ENCODE measurements at regions not wholly inside any gene's neighbourhood (a gene's known extent, or its start where the extent isn't known, plus 50 kb on each side); places are given as distances from the start of the nearest gene placed in this dataset.
"Not testable (repeated sequence)": the region's sequence is repeated elsewhere in the genome, so short reads cannot be mapped to it uniquely, and the experiment has no call there.

DNA sequence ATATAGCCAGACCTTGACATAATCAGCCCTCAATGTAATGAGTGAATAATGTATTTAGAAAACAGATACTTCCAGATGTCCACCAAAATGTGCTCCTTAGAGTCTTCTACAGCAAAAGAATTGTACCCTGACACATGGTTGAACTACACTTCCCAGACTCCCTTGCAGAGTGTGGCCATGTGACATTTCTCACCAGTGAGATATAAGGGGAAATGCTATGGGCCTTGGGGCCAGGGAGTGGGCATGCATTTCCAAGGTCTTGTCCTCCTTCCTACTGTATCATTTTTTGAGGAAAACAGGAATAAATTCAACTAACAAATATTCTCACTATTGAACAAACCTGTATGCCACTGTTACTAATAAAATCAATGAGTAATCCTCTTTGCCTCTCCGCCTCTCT lies 211.4 kb upstream of the SMLR1 start:
- no peak for DNase-seq

DNA sequence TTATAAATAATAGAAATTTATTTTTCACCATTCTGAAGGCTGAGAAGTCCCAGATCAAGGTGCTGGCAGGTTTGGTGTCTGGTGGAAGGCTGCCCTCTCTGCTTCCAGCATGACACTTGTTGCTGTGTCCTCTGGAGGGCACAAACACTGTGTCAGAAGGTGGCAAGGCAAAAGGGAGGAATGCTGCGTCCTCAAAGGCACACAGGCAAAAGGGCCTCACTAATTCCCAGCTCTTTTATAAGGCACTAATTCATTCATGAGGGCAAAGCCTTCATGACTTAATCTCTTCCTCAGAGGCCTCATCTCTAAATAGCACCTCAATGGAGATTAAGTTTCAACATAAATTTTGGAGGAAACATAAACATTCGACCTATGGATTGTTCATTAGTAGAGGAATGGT lies 209.5 kb upstream of the SMLR1 start:
- no peak for DNase-seq

DNA sequence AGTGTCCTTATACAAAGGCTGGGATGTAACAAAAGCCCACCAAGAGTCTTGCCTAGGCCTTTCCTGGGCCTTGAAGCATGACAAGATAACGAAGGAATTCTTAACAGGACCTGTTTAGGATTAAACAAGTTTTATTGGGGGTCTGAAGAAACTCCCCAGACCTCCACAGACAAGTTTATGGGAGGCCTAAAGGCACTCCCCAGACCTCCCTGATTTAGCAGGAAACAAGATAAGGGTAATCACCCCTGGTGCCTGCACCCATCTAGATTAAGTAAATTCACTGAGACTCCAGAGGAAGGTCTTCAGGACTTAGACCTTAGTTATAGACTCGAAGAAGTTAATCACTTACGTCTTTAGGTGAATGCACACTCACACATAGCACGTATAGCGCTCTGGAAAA lies 208.4 kb upstream of the SMLR1 start:
- DNase-seq, result not testable (repeated sequence)

DNA sequence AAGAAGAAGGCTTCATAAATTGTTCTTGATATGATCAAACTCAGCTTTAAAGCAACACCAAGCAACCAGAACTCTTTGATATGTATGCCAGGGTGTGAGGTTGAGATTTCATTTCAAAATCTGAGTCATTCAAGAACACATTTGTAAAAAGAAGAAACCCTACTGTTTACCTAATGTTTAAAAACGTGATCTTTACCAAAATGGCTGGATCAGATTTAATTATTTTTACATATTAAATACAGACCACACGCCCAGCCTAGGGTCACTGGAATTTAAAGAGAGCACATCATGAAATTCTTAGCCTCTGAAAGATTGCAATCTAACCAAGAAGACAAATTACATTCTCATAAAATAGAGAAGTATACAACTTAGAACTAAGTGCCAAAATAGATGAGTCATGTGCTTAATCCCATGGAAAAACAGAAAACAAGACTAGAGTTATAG lies 206.8 kb upstream of the SMLR1 start:
- no peak for DNase-seq

DNA sequence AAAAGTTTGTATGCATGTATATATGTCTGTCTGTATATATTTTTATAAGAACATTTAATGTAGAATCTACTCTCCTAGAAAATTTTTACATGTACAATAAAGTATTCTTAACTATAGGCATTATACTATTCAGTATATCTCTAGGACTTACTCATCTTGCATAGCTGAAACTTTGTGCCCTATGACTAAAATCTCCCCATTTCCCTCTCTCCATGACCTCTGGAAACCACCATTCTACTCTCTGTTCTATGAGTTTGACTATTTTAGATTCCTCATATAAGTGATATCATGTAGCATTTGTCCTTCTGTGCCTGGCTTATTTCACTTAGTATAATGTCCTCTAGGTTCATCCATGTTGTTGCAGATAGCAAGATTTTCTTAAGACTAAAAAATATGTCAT lies 205.1 kb upstream of the SMLR1 start:
- DNase-seq, result no peak

DNA sequence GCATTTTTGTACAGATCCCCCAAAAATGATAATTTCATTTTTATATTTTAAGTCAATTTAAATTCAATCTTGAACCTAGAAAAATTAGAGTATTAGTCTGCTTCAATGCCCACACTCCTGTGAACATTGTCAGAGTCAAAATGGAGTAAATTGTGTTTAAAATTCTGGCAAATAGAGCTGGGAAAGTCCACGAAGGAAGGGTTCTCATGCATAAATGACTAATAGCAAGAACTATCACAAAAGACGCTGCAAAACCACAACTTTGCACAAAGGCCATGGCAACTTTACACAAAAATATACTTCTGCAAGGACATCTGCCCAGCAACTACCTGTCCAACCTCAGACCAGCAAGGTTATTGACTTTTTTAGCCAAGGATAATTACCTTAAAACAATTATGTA lies 203.2 kb upstream of the SMLR1 start:
- DNase-seq, result no peak

DNA sequence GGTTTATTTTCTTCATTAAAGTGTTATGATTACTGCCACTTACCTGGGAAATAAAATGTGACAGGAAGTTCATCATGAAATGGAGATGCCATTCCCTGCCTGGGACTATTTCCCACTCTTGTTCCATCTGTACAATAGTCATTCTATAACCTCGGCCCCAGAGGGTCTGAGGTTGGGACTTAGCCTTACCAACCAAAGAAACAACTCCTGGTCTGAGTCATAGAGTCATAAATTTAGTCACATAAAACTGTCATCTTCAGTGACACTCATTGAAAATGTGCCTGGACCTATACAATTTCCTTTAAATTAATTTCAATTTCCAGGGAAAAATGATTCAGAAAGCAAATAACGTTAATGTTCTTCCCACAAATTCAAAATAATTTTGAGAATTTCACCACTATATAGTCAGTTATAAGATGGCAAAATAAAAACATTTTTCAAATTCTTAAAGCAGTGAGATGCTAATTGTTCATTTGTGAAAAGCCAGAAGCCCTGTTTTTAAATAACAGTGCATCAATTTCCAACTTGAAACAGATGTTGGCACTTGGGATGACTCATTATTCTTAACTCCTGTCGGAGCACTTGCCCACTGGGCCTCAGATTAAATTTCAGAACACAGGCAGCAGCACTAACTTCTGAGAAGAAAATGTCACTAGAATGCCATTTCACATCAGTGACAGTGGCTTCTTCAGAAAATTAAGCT lies 201.2 kb upstream of the SMLR1 start:
- DNase-seq, result no peak

DNA sequence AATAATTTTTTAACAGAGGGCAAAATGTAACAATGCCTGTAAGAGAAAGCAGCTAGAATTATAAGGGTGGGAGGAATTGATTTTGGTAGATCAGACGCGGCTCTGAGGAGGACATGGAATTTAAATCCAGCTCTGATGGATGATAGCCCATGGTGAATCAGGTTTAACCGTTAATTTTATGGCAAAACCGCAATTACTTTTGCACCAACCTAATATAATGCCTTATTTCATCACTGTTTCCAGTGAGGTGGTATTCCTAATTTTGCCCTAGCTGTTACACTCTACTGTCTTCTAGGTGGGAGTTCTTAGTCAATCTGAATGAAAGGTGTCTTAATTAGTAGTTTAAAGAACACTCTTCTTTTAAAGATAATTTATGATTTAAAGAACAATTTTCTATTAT lies 198.3 kb upstream of the SMLR1 start:
- no peak for DNase-seq

DNA sequence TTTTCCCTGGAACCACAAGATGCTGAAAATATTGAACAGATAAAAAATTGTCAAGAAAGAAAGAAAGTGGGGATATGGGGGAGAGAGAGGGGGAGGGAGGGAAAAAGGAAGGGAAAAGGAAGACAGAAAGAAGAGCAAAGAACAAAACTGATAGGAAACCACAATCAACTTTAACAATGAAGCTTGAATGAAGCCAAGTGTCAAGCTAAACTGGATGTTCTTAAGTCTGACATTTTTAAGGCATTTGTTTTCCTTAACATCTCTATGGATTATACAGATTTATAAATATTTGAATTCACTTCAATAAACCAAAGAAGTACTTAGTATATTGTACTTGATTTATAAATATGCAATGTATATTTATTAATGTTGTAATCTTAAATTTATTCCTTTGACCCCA lies 197.6 kb upstream of the SMLR1 start:
- no peak for DNase-seq

DNA sequence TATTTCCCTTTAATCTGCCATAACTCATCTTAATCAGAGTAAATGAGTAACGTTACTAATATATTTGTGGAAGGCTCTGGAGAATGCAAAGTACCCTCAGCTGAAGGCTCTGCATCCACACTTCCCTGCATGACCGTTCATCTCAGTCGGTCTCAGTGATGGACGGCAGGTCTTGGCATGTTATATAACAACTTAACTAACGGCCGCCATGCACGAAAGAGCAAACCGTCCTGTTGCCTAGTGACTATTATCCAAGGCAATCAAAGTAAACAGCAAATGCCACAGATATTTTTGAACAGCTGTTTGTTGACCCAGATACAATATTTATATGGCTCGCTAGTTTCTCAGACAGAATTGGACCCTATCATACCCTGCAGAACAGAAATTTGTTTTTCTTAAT lies 194.9 kb upstream of the SMLR1 start:
- DNase-seq, result no peak

DNA sequence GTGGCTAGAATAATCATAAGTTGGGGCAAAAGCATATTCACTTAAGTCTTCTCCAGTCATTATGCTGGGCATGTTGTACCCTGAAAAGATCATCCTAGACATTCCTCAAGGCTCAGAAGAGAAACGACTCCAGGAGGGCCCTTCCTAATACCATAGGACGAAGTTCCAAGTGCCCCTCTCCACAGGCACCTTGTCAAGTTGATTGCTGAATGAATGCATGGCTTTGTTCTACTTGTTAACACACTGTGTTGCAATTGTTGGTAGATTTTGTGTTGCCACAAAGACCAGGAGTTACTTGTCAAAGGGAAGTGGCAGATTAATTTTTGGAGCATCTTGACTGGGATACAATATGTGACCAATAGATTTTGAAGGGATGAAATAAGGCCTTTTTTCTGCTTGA lies 194.3 kb upstream of the SMLR1 start:
- DNase-seq, result no peak

DNA sequence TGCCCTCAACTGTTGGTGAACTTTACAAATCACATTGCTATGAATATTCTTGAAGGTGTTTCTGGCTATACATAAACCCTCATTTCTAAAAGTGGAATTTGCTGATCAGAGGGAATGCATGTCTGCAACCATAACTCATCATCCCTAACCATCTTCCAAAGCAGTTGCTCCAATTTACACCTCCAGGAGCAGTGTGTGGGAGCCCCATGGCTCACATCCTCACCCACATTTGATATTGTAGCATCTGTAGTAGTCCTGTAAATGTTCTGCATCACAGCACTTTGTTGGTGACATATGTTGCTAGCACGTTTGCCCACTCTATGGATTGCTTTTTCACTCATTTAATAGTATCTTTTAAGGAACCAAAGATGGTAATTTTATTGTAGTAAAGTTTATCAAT lies 183.8 kb upstream of the SMLR1 start:
- DNase-seq, result no peak

DNA sequence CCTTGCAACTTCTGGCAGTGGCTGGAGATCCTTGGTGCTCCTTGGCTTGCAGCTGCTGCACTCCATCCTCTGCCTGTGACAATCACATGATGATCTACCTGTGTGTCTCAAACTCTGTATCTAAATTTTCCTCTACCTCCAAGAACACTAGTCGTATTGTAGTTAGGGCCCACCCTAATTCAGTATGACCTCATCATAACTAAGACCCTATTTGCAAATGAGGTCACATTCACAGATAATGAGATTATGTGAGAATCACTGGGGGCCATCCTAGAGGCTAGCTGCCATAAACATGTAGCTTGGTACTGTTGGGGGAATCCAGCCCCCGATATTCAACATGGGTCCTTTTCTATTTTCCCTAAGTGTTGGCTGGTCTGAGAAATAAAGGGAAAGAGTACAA lies 183.0 kb upstream of the SMLR1 start:
- no peak for DNase-seq

DNA sequence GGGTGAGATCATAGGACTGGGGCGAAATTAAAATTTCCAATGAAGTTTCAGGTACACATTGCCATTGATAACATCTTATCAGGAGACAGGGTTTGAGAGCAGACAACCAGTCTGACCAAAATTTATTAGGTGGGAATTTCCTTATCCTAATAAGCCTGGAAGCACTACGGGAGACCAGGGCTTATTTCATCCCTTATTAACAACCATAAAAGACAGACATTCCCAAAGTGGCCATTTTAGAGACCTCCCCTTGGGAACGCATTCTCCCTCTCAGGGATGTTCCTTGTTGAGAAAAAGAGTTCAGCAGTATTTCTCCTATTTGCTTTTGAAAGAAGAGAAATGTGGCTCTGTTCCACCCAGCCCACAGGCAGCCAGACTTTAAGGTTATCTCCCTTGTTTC lies 182.4 kb upstream of the SMLR1 start:
- DNase-seq, result not testable (repeated sequence)

DNA sequence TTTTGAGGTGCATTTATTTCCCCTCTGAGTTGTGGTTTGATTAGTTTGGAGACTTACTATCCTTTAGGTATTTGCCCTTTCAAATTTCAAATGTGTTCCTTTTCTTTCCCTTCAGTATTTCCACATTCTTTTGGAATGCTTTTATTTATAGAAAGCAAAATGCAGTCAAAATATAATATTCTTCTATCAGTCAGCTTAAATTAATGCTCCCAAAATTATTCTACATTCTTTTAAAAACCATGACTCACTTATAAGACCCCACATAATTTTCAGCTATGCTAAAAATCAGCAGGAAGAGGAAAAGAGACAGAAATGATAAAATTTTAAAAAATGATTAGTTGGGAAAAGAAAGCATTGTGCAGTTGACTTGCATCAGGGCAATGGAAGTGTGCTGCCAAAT lies 180.0 kb upstream of the SMLR1 start:
- DNase-seq, result no peak

DNA sequence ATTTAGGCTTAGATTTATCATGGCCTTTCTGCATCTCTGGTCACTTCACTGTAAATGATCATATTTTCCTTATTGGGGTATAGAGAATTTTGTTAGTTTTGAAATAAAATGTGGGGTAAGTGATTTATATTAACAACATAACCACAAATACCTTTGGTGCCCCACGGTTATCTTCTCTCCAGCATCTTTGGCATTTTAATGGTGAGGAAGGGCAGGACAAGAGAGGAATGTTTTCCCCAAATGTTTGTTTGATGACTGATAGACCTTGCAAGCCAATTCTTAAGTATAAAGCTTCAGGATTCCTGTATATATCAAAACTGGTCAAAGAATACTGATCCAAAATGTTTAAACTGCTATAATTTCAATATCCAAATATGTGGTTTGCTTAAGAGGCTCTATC lies 171.6 kb upstream of the SMLR1 start:
- no peak for DNase-seq

DNA sequence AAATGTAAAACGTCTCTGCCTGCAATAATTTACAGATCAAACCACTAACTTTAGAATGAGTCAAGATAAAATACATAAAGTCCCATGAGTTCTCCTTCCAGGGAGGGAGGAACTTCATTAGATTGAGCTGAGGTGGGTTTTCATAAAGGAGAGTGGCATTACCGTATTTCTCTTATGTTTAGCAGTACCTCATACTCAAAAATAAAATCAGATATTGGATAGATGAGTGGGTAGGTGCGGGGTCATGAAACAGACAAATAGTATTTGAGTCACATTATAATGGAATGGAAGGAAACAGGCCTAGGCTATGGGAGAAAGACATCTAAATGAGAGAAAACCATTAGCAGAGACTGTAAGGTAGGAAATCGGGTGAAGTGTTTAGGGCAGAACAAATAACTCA lies 166.1 kb upstream of the SMLR1 start:
- no peak for DNase-seq

DNA sequence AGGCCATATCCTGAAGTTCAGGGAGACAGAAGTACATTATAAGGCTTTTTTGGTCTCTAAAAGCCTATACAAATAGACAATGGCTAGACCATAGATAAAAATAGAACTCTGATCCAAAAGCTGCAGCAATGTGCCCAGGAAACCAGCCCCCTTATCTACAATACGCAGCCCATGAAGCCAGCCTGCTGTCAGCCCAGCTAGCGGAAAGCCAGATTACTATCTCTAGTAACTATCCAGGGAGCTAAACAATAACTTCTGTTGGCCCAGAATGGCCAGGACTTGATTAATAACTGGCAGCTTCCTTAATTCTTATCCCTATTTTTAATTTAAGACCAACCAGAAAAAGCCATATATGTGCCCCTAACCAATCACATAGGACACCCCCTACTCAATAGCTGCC lies 160.4 kb upstream of the SMLR1 start:
- DNase-seq, result no peak

DNA sequence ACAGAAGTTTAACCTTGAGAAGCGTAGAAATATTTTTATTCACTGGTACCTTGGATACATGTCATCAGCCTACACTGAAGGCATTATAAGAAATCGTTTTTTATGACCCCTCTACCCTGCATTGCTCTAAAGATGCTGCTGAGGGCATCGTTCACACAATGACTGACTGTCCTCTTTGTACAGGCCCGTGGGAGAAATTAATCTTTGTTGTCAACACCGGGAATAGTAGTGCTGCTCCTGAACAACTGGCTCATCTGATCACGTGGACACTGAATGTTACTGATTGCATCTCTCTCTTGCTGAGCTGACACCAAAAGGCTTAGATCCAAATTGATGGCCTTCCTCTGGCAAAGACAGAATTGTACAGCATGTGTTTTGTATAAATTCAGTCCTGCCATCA lies 157.1 kb upstream of the SMLR1 start:
- DNase-seq, result no peak

DNA sequence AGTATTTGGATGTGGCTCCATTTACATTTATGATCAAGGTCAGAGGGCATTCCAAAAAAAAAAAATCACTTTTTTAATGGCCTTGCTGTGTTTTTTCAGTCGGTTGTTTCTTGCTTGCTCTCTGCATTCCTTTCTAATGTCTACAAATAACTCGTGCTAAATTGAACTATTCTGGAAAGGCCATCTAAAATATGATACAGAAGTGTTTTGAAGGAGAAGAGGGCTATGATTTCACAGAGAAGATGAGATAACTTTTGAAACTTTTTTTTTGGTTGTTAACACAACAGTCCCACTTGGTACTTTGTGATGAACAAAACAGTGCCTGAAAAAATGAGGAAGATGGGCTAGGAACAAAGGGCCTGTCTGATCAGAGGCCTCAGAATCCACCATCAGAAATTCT lies 156.1 kb upstream of the SMLR1 start:
- no peak for DNase-seq

DNA sequence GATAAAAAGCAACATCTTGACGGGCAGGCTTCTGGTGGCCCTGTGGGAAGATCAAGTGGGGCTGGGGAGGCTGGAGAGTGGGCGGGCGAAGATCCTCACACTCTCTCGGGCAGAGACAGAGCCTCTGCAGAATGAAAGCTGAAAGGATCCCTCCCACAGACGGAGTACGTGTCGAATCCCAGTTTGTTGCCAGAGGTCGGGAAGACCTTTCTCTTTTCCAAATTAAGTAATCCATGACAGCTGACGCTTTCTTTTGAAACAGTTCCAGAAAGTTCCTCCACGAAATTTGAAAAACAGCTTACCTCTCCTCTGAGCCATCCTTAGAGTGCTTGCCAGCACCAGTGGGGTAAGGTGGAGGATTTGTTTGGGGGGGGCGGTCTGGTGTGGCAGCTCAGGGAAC lies 155.6 kb upstream of the SMLR1 start:
- no peak for DNase-seq

DNA sequence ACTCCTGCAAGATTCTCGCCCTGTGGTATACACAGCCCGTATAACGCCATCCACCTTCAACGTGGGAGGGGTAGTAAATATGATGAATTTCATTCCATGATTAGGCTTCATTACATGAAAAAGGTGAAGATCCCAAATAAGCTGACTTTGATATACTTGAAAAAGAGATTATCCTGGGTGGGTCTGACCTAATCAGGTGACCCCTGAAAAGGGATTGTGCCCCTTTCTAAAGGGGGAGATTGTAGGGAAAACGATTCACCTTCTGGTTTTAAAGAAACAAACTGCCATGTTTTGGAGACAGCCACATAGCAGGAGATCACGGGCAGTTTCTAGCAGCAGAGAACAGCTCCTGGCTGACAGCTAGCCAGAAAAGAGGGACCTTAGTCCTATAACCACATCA lies 155.1 kb upstream of the SMLR1 start:
- no peak for DNase-seq

DNA sequence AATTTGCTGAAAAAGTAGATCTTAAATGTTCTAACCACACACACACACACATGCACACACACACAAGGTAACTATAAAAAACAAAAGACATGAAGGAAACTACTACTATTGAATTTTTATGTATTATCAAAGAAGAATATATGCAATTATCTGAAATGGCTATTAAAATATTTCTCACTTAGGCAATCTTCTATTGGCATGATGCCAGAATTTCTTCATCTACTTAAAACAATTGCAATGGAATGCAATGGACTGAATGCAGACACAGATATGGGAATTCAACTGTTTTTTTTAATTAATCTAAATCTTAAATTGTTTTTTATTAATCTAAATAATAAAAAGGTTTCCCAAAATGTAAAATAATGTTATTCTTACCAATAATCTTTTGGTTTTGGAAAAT lies 152.6 kb upstream of the SMLR1 start:
- DNase-seq, result peak in 1 of 3 donors; percentile 14

DNA sequence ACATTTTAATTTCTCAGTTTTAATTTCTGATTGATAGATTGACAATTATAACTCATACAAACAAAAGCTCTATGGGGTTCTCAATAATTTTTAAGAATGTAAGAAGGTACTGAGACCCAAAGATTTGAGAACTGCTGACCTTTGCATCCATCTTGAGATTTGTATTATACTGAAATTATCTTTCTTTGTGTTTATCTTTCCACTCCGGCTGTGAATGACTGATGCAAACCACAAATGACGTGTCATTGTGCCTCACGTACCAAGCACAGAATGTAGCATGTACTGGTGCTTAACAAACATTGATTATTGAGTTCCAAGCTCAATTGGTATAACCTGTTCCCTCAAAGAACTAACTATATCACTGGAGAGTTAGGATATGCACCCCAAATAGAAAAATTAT lies 152.1 kb upstream of the SMLR1 start:
- no peak for DNase-seq

DNA sequence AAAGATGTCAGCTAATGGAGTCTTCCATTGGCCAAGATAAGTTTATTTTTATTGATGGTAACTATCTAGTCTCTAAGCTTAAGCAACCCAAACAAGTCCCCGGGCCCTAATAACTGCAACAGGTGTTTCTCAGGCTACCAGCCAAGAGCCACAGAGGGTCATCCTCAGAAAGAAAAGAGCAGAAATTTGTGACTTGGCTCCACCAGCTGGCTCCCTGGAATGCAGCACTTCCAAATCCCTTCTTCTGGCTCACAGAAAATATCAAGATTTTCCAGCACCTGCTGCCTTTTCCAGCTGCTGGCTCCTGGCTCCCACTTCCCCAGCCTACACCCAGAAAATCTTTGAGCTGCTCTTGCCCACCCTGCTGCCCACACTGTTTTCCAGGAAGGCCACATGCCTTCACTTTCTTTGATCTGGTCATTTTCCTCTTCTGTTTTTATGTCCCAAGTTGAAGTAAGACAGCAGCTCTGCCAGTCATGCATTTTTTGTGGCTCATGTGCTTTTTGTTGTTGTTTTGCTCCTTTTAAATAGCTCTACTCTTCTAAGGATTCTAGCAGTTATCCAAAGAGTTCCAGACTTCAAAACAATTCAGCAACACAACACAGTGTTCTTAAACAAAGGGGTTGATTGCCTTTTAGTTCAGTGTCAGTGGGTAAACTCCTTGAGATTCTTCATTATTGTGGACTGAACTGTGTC lies 151.0 kb upstream of the SMLR1 start:
- no peak for DNase-seq
